ENCODE measurements at regions not wholly inside any gene's neighbourhood (a gene's known extent, or its start where the extent isn't known, plus 50 kb on each side); places are given as distances from the start of the nearest gene placed in this dataset.

DNA sequence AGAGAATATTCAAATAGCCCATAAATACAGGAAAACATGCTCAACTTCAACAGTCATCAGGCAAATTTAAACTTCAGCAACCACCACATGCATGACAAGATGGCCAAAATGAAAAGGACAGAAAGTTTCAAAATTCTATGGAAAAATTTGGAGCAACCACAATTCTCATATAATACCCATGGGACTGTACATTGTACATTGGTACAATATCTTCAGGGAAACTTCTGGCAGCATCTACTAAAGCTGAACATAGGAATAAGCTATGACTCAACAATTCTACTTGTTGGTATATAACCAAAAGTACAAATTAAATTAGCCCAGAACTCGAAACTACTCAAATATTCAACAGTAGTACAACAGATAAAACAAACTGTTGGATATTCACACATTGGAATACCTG lies 847.6 kb downstream of the TBL1XR1 start:
- TF ChIP-seq, protein P1, sequence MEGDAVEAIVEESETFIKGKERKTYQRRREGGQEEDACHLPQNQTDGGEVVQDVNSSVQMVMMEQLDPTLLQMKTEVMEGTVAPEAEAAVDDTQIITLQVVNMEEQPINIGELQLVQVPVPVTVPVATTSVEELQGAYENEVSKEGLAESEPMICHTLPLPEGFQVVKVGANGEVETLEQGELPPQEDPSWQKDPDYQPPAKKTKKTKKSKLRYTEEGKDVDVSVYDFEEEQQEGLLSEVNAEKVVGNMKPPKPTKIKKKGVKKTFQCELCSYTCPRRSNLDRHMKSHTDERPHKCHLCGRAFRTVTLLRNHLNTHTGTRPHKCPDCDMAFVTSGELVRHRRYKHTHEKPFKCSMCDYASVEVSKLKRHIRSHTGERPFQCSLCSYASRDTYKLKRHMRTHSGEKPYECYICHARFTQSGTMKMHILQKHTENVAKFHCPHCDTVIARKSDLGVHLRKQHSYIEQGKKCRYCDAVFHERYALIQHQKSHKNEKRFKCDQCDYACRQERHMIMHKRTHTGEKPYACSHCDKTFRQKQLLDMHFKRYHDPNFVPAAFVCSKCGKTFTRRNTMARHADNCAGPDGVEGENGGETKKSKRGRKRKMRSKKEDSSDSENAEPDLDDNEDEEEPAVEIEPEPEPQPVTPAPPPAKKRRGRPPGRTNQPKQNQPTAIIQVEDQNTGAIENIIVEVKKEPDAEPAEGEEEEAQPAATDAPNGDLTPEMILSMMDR (optimal IDR thresholded peaks at IDR 0.05 in 1 of 3, IDR thresholded peaks at IDR 0.05 in 1 of 3, conservative IDR thresholded peaks at IDR 0.05 in 1 of 3; ENCODE audit: extremely low read depth in 1 of 3, insufficient read depth in 2 of 3, low read length in 3 of 3), result no peak
- no peak for TF ChIP-seq EZH2 (IDR thresholded peaks at IDR 0.05; ENCODE audit: low read length)
